OCI-LY7 (cell line): ENCODE measurements at regions not wholly inside any gene's neighbourhood (a gene's known extent, or its start where the extent isn't known, plus 50 kb on each side); places are given as distances from the start of the nearest gene placed in this dataset.

Experiments
- BruUV-seq: library from RNA; stranded (reverse); fragments of 400-500 nt; replicated peaks from 2 replicates; lab custom pipeline; 2021; lab: Mats Ljungman, UMichigan
- CTCF ChIA-PET: fragments of 300-600 bp; sonication (Branson Sonifier 250); formaldehyde crosslinking; loops from one replicate; lab custom pipeline; 2022; ENCODE audit warnings: antibody characterized with exemption; ENCODE audit not compliant: unreplicated experiment; lab: Charles Lee
- POLR2A ChIA-PET: fragments of 300-600 bp; sonication (Branson Sonifier 250); formaldehyde crosslinking; loops from one replicate; lab custom pipeline; 2022; ENCODE audit warnings: antibody characterized with exemption; lab: Charles Lee
- DNase-seq: peaks from one replicate; pipeline ENCODE4 v3.0.0-alpha.2; 2015; ENCODE audit warnings: low spot score
- H2AFZ ChIP-seq: fragments of 200-600 bp; sonication (generic), shearing (Covaris generic); 2 replicates; pipeline ENCODE4 v1.6.1; 2014; ENCODE audit warnings: mild to moderate bottlenecking, antibody characterized with exemption, low read length, moderate library complexity
- H3K27ac ChIP-seq: fragments of 200-600 bp; sonication (generic); 2 replicates; pipeline ENCODE4 v1.5.1; 2014; ENCODE audit warnings: mixed run types, low read depth, mild to moderate bottlenecking, moderate library complexity, low read length, inconsistent platforms; ENCODE audit not compliant: poor library complexity, severe bottlenecking
- H3K36me3 ChIP-seq: fragments of 200-600 bp; sonication (generic); 2 replicates; pipeline ENCODE4 v1.6.1; 2014; ENCODE audit warnings: mild to moderate bottlenecking, antibody characterized with exemption, low read length, moderate library complexity, mixed read lengths; ENCODE audit not compliant: insufficient read depth
- H3K4me1 ChIP-seq: fragments of 200-600 bp; sonication (generic); 2 replicates; pipeline ENCODE4 v1.5.1; 2014; ENCODE audit warnings: mild to moderate bottlenecking, low read length; ENCODE audit not compliant: insufficient read depth, poor library complexity, severe bottlenecking
- H3K4me2 ChIP-seq: fragments of 200-600 bp; sonication (generic); 2 replicates; pipeline ENCODE4 v1.6.1; 2014; ENCODE audit warnings: mild to moderate bottlenecking, low read length
- H3K4me3 ChIP-seq: fragments of 200-600 bp; sonication (generic); 2 replicates; pipeline ENCODE4 v1.5.1; 2014; ENCODE audit warnings: mild to moderate bottlenecking, low read depth, low read length; ENCODE audit not compliant: poor library complexity, severe bottlenecking
- H3K79me2 ChIP-seq: fragments of 200-600 bp; sonication (generic); 2 replicates; pipeline ENCODE4 v1.6.1; 2016; ENCODE audit warnings: low read depth, mild to moderate bottlenecking, low read length, moderate library complexity, mixed read lengths; ENCODE audit not compliant: insufficient read depth
- H3K9me2 ChIP-seq: fragments of 200-600 bp; sonication (generic); 2 replicates; pipeline ENCODE4 v1.6.1; 2016; ENCODE audit warnings: mild to moderate bottlenecking, low read length, mixed read lengths; ENCODE audit not compliant: insufficient read depth
- H3K9me3 ChIP-seq: fragments of 200-600 bp; sonication (generic); 2 replicates; pipeline ENCODE4 v1.6.1; 2014; ENCODE audit warnings: mild to moderate bottlenecking, mixed run types, low read length, mixed read lengths
- H4K20me1 ChIP-seq: fragments of 200-600 bp; sonication (generic); 2 replicates; pipeline ENCODE4 v1.6.1; 2014; ENCODE audit warnings: mild to moderate bottlenecking, antibody characterized with exemption, low read length, moderate library complexity, mixed read lengths; ENCODE audit not compliant: insufficient read depth
- CTCF ChIP-seq: fragments of 200-600 bp; sonication (generic); conservative IDR thresholded peaks from 2 replicates; pipeline ENCODE4 v1.5.1; 2014; ENCODE audit warnings: mild to moderate bottlenecking, antibody characterized with exemption, low read length, moderate library complexity, mixed read lengths
- EZH2phosphoT487 ChIP-seq: fragments of 200-600 bp; sonication (generic); IDR thresholded peaks from 2 replicates; pipeline ENCODE4 v1.6.1; 2018; ENCODE audit warnings: low read depth, borderline replicate concordance, mild to moderate bottlenecking, mixed run types, antibody characterized with exemption, low read length, moderate library complexity, mixed read lengths
- intact Hi-C: fragments of 100-400 bp; cut with micrococcal nuclease; formaldehyde crosslinking; loops from one replicate; pipeline ENCODE4 v1.10.0; 2022; ENCODE audit not compliant: unreplicated experiment

DNA sequence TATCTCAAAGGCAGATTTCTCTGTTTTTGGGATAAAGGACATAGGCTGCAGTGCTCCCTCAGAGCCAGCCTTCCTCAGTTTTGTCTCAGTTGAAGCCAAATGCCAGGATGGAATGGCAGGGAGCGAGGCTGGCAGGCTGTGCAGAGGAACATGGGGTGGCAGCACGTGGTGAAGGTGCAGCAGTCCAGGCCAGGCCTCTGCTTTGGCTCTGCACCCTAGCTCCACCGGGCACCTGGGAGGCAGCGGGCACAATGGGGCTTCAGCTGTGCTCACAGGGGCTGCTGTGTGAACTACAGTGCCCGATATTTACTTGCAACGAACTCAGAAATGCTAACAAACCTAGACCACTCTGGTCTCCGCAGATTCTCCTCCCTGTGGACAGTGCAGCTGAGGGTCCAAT lies 319.6 kb downstream of the ZNF326 start:
- Histone ChIP-seq H3K4me3 (no peak overlapping the region), H3K27ac (no peak overlapping the region), H3K9me2 (no peaks in the 10 kb centered on the region), H3K9me3 (no peaks in the 10 kb centered on the region), H4K20me1 (no peaks in the 10 kb centered on the region), H2AFZ (no peak overlapping the region), H3K4me1 (no peaks in the 10 kb centered on the region), H3K4me2 (no peak overlapping the region), H3K79me2 (no peaks in the 10 kb centered on the region), H3K36me3 (no peaks in the 10 kb centered on the region)
- no TSS peak for BruUV-seq
- TF ChIP-seq EZH2phosphoT487 = no peak
- no peak for TF ChIP-seq CTCF
- ChIA-PET CTCF (no interaction called here), POLR2A (no interaction called here)
- DNase-seq = no peak
- intact Hi-C loops = no loop called here

- ChIA-PET CTCF (no interaction called here), POLR2A (no interaction called here)
- no peak for DNase-seq
- Histone ChIP-seq H4K20me1 (no peaks in the 10 kb centered on the region), H3K27ac (no peak overlapping the region), H3K4me1 (no peaks in the 10 kb centered on the region), H3K4me2 (no peak overlapping the region), H2AFZ (no peak overlapping the region), H3K36me3 (no peaks in the 10 kb centered on the region), H3K9me2 (no peaks in the 10 kb centered on the region), H3K4me3 (no peak overlapping the region), H3K9me3 (no peaks in the 10 kb centered on the region), H3K79me2 (no peaks in the 10 kb centered on the region)
- intact Hi-C loops = no loop called here
- TF ChIP-seq EZH2phosphoT487 (no peak), CTCF (no peak)
- BruUV-seq = no TSS peak
These were observed 318.9 kb downstream of the ZNF326 start for GRCh38 chr1:90313778-90314177.

- intact Hi-C loops = no loop called here
- H3K4me1 ChIP-seq = no peaks in the 10 kb centered on the region
These were observed 314.9 kb downstream of the ZNF326 start for GRCh38 chr1:90309806-90310205.

More at GRCh38 chr1:90309806-90310205, 314.9 kb downstream of the ZNF326 start:
- ChIA-PET CTCF (no interaction called here), POLR2A (interaction anchor here (0.6 kb wide), 1 partner anchor 27 kb away, joined by 3 read pairs; no protein-coding TSS in a partner anchor)
- DNase-seq = no peak
- Histone ChIP-seq H3K27ac (no peak overlapping the region), H3K4me3 (no peak overlapping the region), H3K9me3 (no peaks in the 10 kb centered on the region), H4K20me1 (no peaks in the 10 kb centered on the region), H3K36me3 (no peaks in the 10 kb centered on the region), H3K4me2 (no peak overlapping the region), H2AFZ (no peak overlapping the region), H3K79me2 (no peaks in the 10 kb centered on the region), H3K9me2 (no peaks in the 10 kb centered on the region)
- no TSS peak for BruUV-seq
- TF ChIP-seq EZH2phosphoT487 (no peak), CTCF (no peak)
